HepG2 (cell line): ENCODE measurements at regions not wholly inside any gene's neighbourhood (a gene's known extent, or its start where the extent isn't known, plus 50 kb on each side); places are given as distances from the start of the nearest gene placed in this dataset.

Experiments used
- ATAC-seq: fragments of 200-7000 bp; cut with Tn5 transposase; 3 replicates; pipeline ENCODE4 v1.9.1; 2020; ENCODE audit warnings: mild to moderate bottlenecking, moderate library complexity
- BruUV-seq: library from RNA; stranded (reverse); fragments of 400-500 nt; replicated peaks from 2 replicates; lab custom pipeline; 2021; lab: Mats Ljungman, UMichigan
- CTCF ChIA-PET: fragments of 300-600 bp; formaldehyde crosslinking; extraction: SDS; loops from one replicate; lab custom pipeline; 2021; ENCODE audit warnings: low total read pairs, inconsistent platforms, low intra/inter-chr PET ratio; lab: Yijun Ruan, JAX
- POLR2A ChIA-PET: fragments of 350-600 bp; sonication (Branson Sonifier 250); formaldehyde crosslinking; loops from one replicate; lab custom pipeline; 2020; ENCODE audit warnings: antibody characterized with exemption, inconsistent platforms; lab: Yijun Ruan, JAX
- DNase-seq: peaks from one replicate; pipeline ENCODE4 v3.0.0-alpha.2; 2015; ENCODE audit warnings: low spot score
- FAIRE-seq: peaks from 3 replicates; lab custom pipeline; 2011; peaks lifted over from hg19 to GRCh38; lab: Jason Lieb, UNC
- H2AFZ ChIP-seq: one replicate; pipeline ENCODE4 v1.6.1; 2011; ENCODE audit warnings: low read length, inconsistent platforms
- H3K27ac ChIP-seq: fragments of 300-600 bp; 3 replicates; pipeline ENCODE4 v1.8.0; 2011; ENCODE audit warnings: mixed run types, mild to moderate bottlenecking, mixed read lengths, low read length, inconsistent platforms; ENCODE audit not compliant: insufficient read depth; ENCODE audit errors: extremely low read length
- H3K27me3 ChIP-seq, 2 experiments: fragments of 200-600 bp in 1 of 2; 2 replicates in 1 of 2; 3 replicates in 1 of 2; pipeline versions ENCODE4 v1.6.0 to v1.8.0; 2011; ENCODE audit warnings: low read length in 2 of 2, mild to moderate bottlenecking in 2 of 2, moderate library complexity in 2 of 2, inconsistent platforms in 1 of 2; ENCODE audit not compliant: insufficient read depth in 2 of 2, control insufficient read depth in 1 of 2
- H3K36me3 ChIP-seq, 2 experiments: fragments of 200-600 bp in 1 of 2; replicated peaks in 1 of 2; 2 replicates in 1 of 2; 3 replicates in 1 of 2; pipeline versions ENCODE4 v1.5.1 to v1.8.0; 2011; ENCODE audit warnings: low read length in 2 of 2, inconsistent platforms in 1 of 2; ENCODE audit not compliant: insufficient read depth in 2 of 2, control insufficient read depth in 1 of 2
- H3K4me1 ChIP-seq: 2 replicates; pipeline ENCODE4 v1.5.1; 2012; ENCODE audit warnings: low read length, inconsistent platforms; ENCODE audit not compliant: insufficient read depth
- H3K4me2 ChIP-seq: 2 replicates; pipeline ENCODE4 v1.6.0; 2011; ENCODE audit warnings: low read depth, low read length, inconsistent platforms
- H3K4me3 ChIP-seq, 3 experiments: fragments of 200-600 bp in 1 of 3; sonication (generic), shearing (Covaris generic) in 1 of 3; replicated peaks in 1 of 3; 2 replicates each; pipeline ENCODE4 v1.5.1; 2011 to 2016; ENCODE audit warnings: low read length in 3 of 3, inconsistent platforms in 2 of 3, low read depth in 2 of 3, mild to moderate bottlenecking in 2 of 3, control low read depth in 1 of 3, mixed read lengths in 1 of 3; ENCODE audit not compliant: insufficient read depth in 1 of 3
- H3K79me2 ChIP-seq: one replicate; pipeline ENCODE4 v1.6.1; 2011; ENCODE audit warnings: low read length, inconsistent platforms; ENCODE audit not compliant: insufficient read depth
- H3K9ac ChIP-seq: 2 replicates; pipeline ENCODE4 v1.6.0; 2011; ENCODE audit warnings: mild to moderate bottlenecking, low read depth, low read length, inconsistent platforms; ENCODE audit not compliant: insufficient read depth
- H3K9me3 ChIP-seq: 2 replicates; pipeline ENCODE4 v1.5.1; 2012; ENCODE audit warnings: mild to moderate bottlenecking, low read length
- H4K20me1 ChIP-seq: 2 replicates; pipeline ENCODE4 v1.6.0; 2011; ENCODE audit warnings: inconsistent platforms, mild to moderate bottlenecking, low read length, moderate library complexity; ENCODE audit not compliant: insufficient read depth
- MLXIP ChIP-seq: sonication (generic); formaldehyde crosslinking; IDR thresholded peaks from 2 replicates; pipeline ENCODE4 v1.9.0; 2021; ENCODE audit warnings: missing genetic modification reagents, borderline replicate concordance
- MTA1 ChIP-seq: sonication (generic); formaldehyde crosslinking; IDR thresholded peaks from 2 replicates; pipeline ENCODE4 v1.4.0; 2020; ENCODE audit warnings: missing genetic modification reagents, mild to moderate bottlenecking, borderline replicate concordance
- NCOA1 ChIP-seq: sonication (generic); formaldehyde crosslinking; IDR thresholded peaks from 2 replicates; pipeline ENCODE4 v1.9.0; 2021; ENCODE audit warnings: missing genetic modification reagents
- PRDM4 ChIP-seq: sonication (generic); formaldehyde crosslinking; IDR thresholded peaks from 2 replicates; pipeline ENCODE4 v1.9.0; 2021; ENCODE audit warnings: missing genetic modification reagents, borderline replicate concordance
- PRMT3 ChIP-seq: sonication (generic); formaldehyde crosslinking; IDR thresholded peaks from 2 replicates; pipeline ENCODE4 v1.8.1; 2022; ENCODE audit warnings: low read depth, mild to moderate bottlenecking, moderate library complexity, missing genetic modification reagents, borderline replicate concordance
- SKI ChIP-seq: fragments of 450-650 bp; IDR thresholded peaks from one replicate; pipeline ENCODE4 v1.6.1; 2018; ENCODE audit warnings: mild to moderate bottlenecking; ENCODE audit not compliant: partially characterized antibody
- SMAD3 ChIP-seq: sonication (generic); formaldehyde crosslinking; IDR thresholded peaks from 2 replicates; pipeline ENCODE4 v1.4.0; 2020; ENCODE audit warnings: missing genetic modification reagents
- TAF1 ChIP-seq: sonication (generic); formaldehyde crosslinking; IDR thresholded peaks from 2 replicates; pipeline ENCODE4 v1.4.0; 2020; ENCODE audit warnings: missing genetic modification reagents
- ZNF230 ChIP-seq: sonication (generic); formaldehyde crosslinking; IDR thresholded peaks from 2 replicates; pipeline ENCODE4 v1.4.0; 2020; ENCODE audit warnings: mild to moderate bottlenecking, missing genetic modification reagents
- ZNF530 ChIP-seq: sonication (generic); formaldehyde crosslinking; IDR thresholded peaks from 2 replicates; pipeline ENCODE4 v1.5.0; 2020; ENCODE audit warnings: low read depth, mild to moderate bottlenecking, missing genetic modification reagents
- ZNF713 ChIP-seq: sonication (generic); formaldehyde crosslinking; IDR thresholded peaks from 2 replicates; pipeline ENCODE4 v1.4.0; 2020; ENCODE audit warnings: mild to moderate bottlenecking, missing genetic modification reagents
- ZSCAN31 ChIP-seq: sonication (generic); formaldehyde crosslinking; IDR thresholded peaks from 2 replicates; pipeline ENCODE4 v1.5.0; 2020; ENCODE audit warnings: low read depth, mild to moderate bottlenecking, missing genetic modification reagents
- WGBS: methylation state at CpG from one replicate; pipeline ENCODE4 v1.1.6; 2017; ENCODE audit warnings: low lambda C conversion rate; 5-methylcytosine and 5-hydroxymethylcytosine counted together
- in situ Hi-C: cut with HindIII; loops from 2 replicates; pipeline ENCODE4 v1.10.0; 2017; ENCODE audit warnings: low pct_unique_long_range_greater_than_20kb; ENCODE audit not compliant: extremely low pct_ligation_motif_present
- intact Hi-C: fragments of 100-400 bp; cut with micrococcal nuclease; formaldehyde crosslinking; loops from one replicate; pipeline ENCODE4 v1.10.0; 2022; ENCODE audit not compliant: unreplicated experiment

GRCh38 chr13:105059786-105060185 is 1475.7 kb downstream of the EFNB2 start (continued):
- TF ChIP-seq PRDM4 (CRISPR knock-in tag) (no peak), TAF1 (CRISPR knock-in tag) (no peak), ZNF530 (no peak), SKI (no peak), SMAD3 (CRISPR knock-in tag) (no peak), NCOA1 (no peak), MTA1 (CRISPR knock-in tag) (no peak), MLXIP (CRISPR knock-in tag) (no peak), PRMT3 (no peak)

- intact Hi-C loops, result no loop called here
- TF ChIP-seq ZNF713 (no peak), ZNF230 (CRISPR knock-in tag) (no peak), ZSCAN31 (CRISPR knock-in tag) (no peak)
Observed at GRCh38 chr13:105058517-105058916, 1476.9 kb downstream of the EFNB2 start.

More at GRCh38 chr13:105058517-105058916, 1476.9 kb downstream of the EFNB2 start:
- CTCF ChIA-PET, result no interaction called here
- Histone ChIP-seq H3K4me3 (no peak overlapping the region), H3K9me3 (peaks cover 39% of the 10 kb centered on the region), H3K4me1 (no peaks in the 10 kb centered on the region), H3K27ac (no peak overlapping the region), H3K79me2 (no peaks in the 10 kb centered on the region), H2AFZ (no peak overlapping the region), H3K4me2 (no peak overlapping the region), H3K9ac (no peak overlapping the region), H4K20me1 (no peaks in the 10 kb centered on the region), H3K36me3 (no peaks in the 10 kb centered on the region), H3K27me3 (no peaks in the 10 kb centered on the region)
- DNase-seq, result no peak
- no peak for FAIRE-seq
- in situ Hi-C loops, result no loop called here
- 0% methylated on average over 2 of the region's 2 CpGs for WGBS
- POLR2A ChIA-PET, result no interaction called here
- no TSS peak for BruUV-seq
- no peak for ATAC-seq
